ENCODE measurements at regions not wholly inside any gene's neighbourhood (a gene's known extent, or its start where the extent isn't known, plus 50 kb on each side); places are given as distances from the start of the nearest gene placed in this dataset.

- Histone ChIP-seq H3K27me3 (no peaks in the 10 kb centered on the region), H3K27ac (no peak overlapping the region), H3K36me3 (no peaks in the 10 kb centered on the region), H3K4me1 (peaks cover 0 to 52% (median 15%) of the 10 kb centered on the region in 10 experiments; a peak in 13 of 20 replicates), H3K4me3 (no peak overlapping the region), H4K20me1 (no peaks in the 10 kb centered on the region), H3K9ac (no peak overlapping the region), H3K4me2 (peak overlapping the region in 2 of 11 experiments; percentile 32 to 41; a peak in 2 of 22 replicates), H3K9me3 (replicated peaks in 1 of 11) (no peaks in the 10 kb centered on the region)
- TF ChIP-seq Cebpa-rat (IDR thresholded peaks at IDR 0.05), result no peak
These were observed 240.8 kb upstream of the ZPLD1 start for GRCh38 chr3:102194001-102194400.

DNA sequence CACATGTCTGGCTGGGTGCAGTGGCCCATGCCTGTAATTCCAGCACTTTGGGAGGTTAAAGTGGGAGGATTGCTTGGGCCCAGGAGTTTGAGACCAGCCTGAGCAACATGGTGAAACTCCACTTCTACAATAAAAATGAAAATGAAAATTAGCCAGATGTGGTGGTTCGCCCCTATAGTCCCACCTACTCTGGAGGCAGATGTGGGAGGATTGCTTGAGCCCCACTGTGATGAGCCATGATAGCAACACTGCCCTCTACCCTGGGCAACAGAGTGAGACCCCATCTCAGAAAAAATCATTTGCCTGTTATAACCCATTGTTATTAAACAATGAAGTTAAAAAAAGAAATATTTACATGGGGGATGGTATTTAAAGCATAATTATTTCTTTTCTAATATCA is 240.1 kb upstream of the ZPLD1 start:
- Histone ChIP-seq H3K9me3 (replicated peaks in 1 of 11) (no peaks in the 10 kb centered on the region), H3K4me1 (peaks cover 0 to 45% (median 7%) of the 10 kb centered on the region in 10 experiments; a peak in 13 of 20 replicates), H3K4me3 (no peak overlapping the region), H3K9ac (no peak overlapping the region), H4K20me1 (no peaks in the 10 kb centered on the region), H3K27me3 (no peaks in the 10 kb centered on the region), H3K4me2 (peak overlapping the region in 1 of 11 experiments; percentile 30; a peak in 1 of 22 replicates), H3K27ac (no peak overlapping the region), H3K36me3 (no peaks in the 10 kb centered on the region)
- no peak for TF ChIP-seq Cebpa-rat (IDR thresholded peaks at IDR 0.05)

DNA sequence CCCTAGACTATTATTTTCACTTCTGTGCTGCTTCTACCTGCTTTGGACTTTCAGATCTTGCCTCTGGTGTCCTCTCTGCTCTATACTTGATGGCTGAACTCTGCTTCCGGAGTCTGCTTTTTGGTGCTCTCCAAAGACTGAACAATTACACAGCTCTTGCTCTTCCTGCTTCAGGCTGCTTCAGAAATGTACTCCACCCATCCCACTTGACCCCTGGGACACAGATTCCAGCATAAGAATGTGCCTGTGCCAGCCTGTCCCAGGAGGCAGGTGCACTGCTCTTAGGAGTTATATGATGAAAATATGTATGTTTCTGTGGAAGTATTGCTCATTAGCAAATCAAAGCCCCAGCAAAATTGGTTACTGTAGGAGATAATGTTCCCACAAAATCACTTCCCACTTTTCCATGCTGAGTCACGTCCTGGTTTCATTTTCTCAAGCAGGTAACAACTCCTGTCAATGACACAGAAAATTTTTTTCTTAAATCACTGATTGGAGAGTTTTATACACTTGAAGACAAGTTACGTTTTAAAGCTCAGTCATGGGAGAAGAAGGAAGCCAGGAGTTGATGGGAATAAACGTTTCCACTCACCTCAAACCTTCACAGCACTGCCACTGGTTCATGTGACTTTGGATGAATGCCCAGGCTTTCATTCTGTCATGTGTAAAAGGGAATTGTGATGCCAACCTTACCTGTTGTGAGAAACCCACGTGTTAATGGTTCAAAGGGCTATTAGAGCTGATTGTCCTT is 239.4 kb upstream of the ZPLD1 start:
- no peak overlapping the region for H3K27ac ChIP-seq
- H3K4me2 ChIP-seq, result peak overlapping the region in 2 of 11 experiments; percentile 24 to 30; a peak in 3 of 22 replicates
- H3K36me3 ChIP-seq, result no peaks in the 10 kb centered on the region

DNA sequence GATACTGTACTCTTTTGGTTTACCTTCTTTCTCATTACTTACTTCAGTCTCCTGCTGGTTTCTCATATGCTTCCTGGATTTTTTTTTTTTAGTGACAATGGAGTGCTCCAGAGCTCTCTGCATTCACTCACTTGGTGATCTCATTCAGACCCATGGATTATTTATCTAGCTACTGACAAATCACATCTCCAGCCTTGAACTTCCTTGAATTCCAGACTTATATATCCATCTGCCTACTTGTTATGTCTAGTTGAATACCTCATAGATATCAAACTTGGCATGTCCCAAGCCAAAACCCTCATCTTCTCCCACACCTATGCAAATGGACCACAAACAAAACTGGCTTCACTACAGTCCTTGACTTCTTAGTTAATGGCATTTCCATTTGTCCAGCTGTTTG is 234.7 kb upstream of the ZPLD1 start:
- H4K20me1 ChIP-seq, result no peaks in the 10 kb centered on the region
- TF ChIP-seq Cebpa-rat (IDR thresholded peaks at IDR 0.05), result no peak
- H3K4me3 ChIP-seq, result no peak overlapping the region
- no peak overlapping the region for H3K4me2 ChIP-seq
- no peaks in the 10 kb centered on the region for H3K36me3 ChIP-seq
- no peaks in the 10 kb centered on the region for H3K27me3 ChIP-seq
- H3K9ac ChIP-seq, result no peak overlapping the region
- H3K27ac ChIP-seq, result no peak overlapping the region
- H3K4me1 ChIP-seq, result peaks cover 0 to 8% (median under 1%) of the 10 kb centered on the region in 10 experiments; a peak in 8 of 20 replicates
- H3K9me3 ChIP-seq (replicated peaks in 1 of 11), result no peaks in the 10 kb centered on the region

More for the DNA sequence above, 239.4 kb upstream of the ZPLD1 start:
- Histone ChIP-seq H3K9me3 (replicated peaks in 1 of 11) (no peaks in the 10 kb centered on the region), H4K20me1 (no peaks in the 10 kb centered on the region), H3K27me3 (no peaks in the 10 kb centered on the region), H3K4me3 (no peak overlapping the region), H3K4me1 (peaks cover 0 to 39% (median 1%) of the 10 kb centered on the region in 10 experiments; a peak in 9 of 20 replicates), H3K9ac (no peak overlapping the region)
- no peak for TF ChIP-seq Cebpa-rat (IDR thresholded peaks at IDR 0.05)

- no peaks in the 10 kb centered on the region for H3K27me3 ChIP-seq
- H4K20me1 ChIP-seq, result no peaks in the 10 kb centered on the region
- no peak overlapping the region for H3K9ac ChIP-seq
- no peaks in the 10 kb centered on the region for H3K9me3 ChIP-seq (replicated peaks in 1 of 11)
- no peaks in the 10 kb centered on the region for H3K36me3 ChIP-seq
- H3K27ac ChIP-seq, result no peak overlapping the region
- H3K4me1 ChIP-seq, result peaks cover 0 to 8% (median 4%) of the 10 kb centered on the region in 10 experiments; a peak in 17 of 20 replicates
- no peak overlapping the region for H3K4me2 ChIP-seq
- H3K4me3 ChIP-seq, result no peak overlapping the region
- TF ChIP-seq Cebpa-rat (IDR thresholded peaks at IDR 0.05), result no peak
These were observed 234.3 kb upstream of the ZPLD1 start for GRCh38 chr3:102200560-102200959.

DNA sequence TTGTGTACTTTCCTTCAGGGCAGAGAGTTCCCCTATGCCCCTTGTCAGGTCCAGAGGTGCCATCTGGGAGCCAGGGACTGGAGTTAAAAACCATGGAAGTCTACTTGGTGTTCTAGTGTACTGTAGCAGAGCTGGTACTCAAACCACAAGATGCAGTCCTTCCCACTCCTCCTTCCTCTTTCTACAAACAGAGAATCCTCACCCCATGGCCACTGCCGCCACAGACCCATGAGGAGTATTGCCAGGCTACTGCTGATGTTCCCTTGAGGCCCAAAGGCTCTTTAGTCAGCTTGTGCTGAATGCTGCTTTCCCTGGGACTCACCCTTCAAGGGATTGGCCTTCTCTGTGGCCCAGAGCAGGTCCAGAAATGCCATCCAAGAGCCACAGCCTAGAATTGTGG is 229.2 kb upstream of the ZPLD1 start:
- peak overlapping the region in 10 of 11 experiments; percentile 17 to 78 (median 45); a peak in 15 of 22 replicates for H3K4me2 ChIP-seq
- H3K4me3 ChIP-seq, result no peak overlapping the region
- H3K36me3 ChIP-seq, result no peaks in the 10 kb centered on the region
- peak overlapping the region in 3 of 11 experiments; percentile 13 to 33 (median 30); a peak in 3 of 22 replicates for H3K27ac ChIP-seq
- no peak overlapping the region for H3K9ac ChIP-seq
- peaks cover 0 to 21% (median 14%) of the 10 kb centered on the region in 10 experiments; a peak in 17 of 20 replicates for H3K4me1 ChIP-seq
- peaks cover 7 to 22% (median 13%) of the 10 kb centered on the region in 11 experiments; a peak in 20 of 22 replicates for H3K9me3 ChIP-seq (replicated peaks in 1 of 11)
- H3K27me3 ChIP-seq, result no peaks in the 10 kb centered on the region
- TF ChIP-seq Cebpa-rat (IDR thresholded peaks at IDR 0.05), result no peak
- H4K20me1 ChIP-seq, result no peaks in the 10 kb centered on the region

- Histone ChIP-seq H3K27ac (peak overlapping the region in 1 of 11 experiments; percentile 17; a peak in 1 of 22 replicates), H3K4me3 (no peak overlapping the region), H3K4me1 (peaks cover 0 to 21% (median 14%) of the 10 kb centered on the region in 10 experiments; a peak in 17 of 20 replicates), H3K9me3 (replicated peaks in 1 of 11) (peaks cover 7 to 27% (median 13%) of the 10 kb centered on the region in 11 experiments; a peak in 20 of 22 replicates), H3K4me2 (peak overlapping the region in 5 of 11 experiments; percentile 49 to 78 (median 70); a peak in 9 of 22 replicates), H3K9ac (no peak overlapping the region), H4K20me1 (no peaks in the 10 kb centered on the region), H3K27me3 (no peaks in the 10 kb centered on the region), H3K36me3 (no peaks in the 10 kb centered on the region)
- no peak for TF ChIP-seq Cebpa-rat (IDR thresholded peaks at IDR 0.05)
These were observed 228.2 kb upstream of the ZPLD1 start for GRCh38 chr3:102206511-102207031.

GRCh38 chr3:102207151-102207571 is 227.7 kb upstream of the ZPLD1 start:
- H3K4me1 ChIP-seq, result peaks cover 0 to 21% (median 14%) of the 10 kb centered on the region in 10 experiments; a peak in 17 of 20 replicates
- H3K27ac ChIP-seq, result no peak overlapping the region
- H3K4me2 ChIP-seq, result peak overlapping the region in 2 of 11 experiments; percentile 73 to 78; a peak in 3 of 22 replicates
- H3K9ac ChIP-seq, result no peak overlapping the region
- H3K4me3 ChIP-seq, result no peak overlapping the region
- no peaks in the 10 kb centered on the region for H3K36me3 ChIP-seq
- H3K27me3 ChIP-seq, result no peaks in the 10 kb centered on the region
- H4K20me1 ChIP-seq, result no peaks in the 10 kb centered on the region
- no peak for TF ChIP-seq Cebpa-rat (IDR thresholded peaks at IDR 0.05)
- peaks cover 7 to 32% (median 13%) of the 10 kb centered on the region in 11 experiments; a peak in 20 of 22 replicates for H3K9me3 ChIP-seq (replicated peaks in 1 of 11)

GRCh38 chr3:102215166-102215565 is 219.6 kb upstream of the ZPLD1 start:
- no peak overlapping the region for H3K9ac ChIP-seq
- H4K20me1 ChIP-seq, result no peaks in the 10 kb centered on the region
- no peaks in the 10 kb centered on the region for H3K4me1 ChIP-seq
- H3K9me3 ChIP-seq (replicated peaks in 1 of 11), result peaks cover 0 to 19% (median 0%) of the 10 kb centered on the region in 11 experiments; a peak in 6 of 22 replicates
- no peak for TF ChIP-seq Cebpa-rat (IDR thresholded peaks at IDR 0.05)
- H3K4me2 ChIP-seq, result no peak overlapping the region
- H3K27ac ChIP-seq, result no peak overlapping the region
- H3K36me3 ChIP-seq, result no peaks in the 10 kb centered on the region
- H3K4me3 ChIP-seq, result no peak overlapping the region
- H3K27me3 ChIP-seq, result no peaks in the 10 kb centered on the region

Data from BLaER1 treated with 17β-estradiol and CSF1 and Interleukin-3, amounts not matched to agents 10 nM and 100 nM (cell line).